DND-41 (cell line): ENCODE measurements at regions not wholly inside any gene's neighbourhood (a gene's known extent, or its start where the extent isn't known, plus 50 kb on each side); places are given as distances from the start of the nearest gene placed in this dataset.

ENCODE experiments used
- ATAC-seq: fragments of 200-7000 bp; cut with Tn5 transposase; 3 replicates; pipeline ENCODE4 v1.9.1; 2021; ENCODE audit warnings: low read depth; ENCODE audit not compliant: insufficient read depth
- DNase-seq: peaks from one replicate; pipeline ENCODE4 v3.0.0-alpha.2; 2020
- H2AFZ ChIP-seq: 2 replicates; pipeline ENCODE4 v1.6.0; 2012; ENCODE audit warnings: low read depth, low read length
- H3K27ac ChIP-seq: 2 replicates; pipeline ENCODE4 v1.5.1; 2012; ENCODE audit warnings: low read length, inconsistent platforms
- H3K27me3 ChIP-seq: fragments of 200-600 bp; sonication (generic); 2 replicates; pipeline ENCODE4 v1.6.0; 2012; ENCODE audit warnings: low read length, mild to moderate bottlenecking, inconsistent platforms; ENCODE audit not compliant: insufficient read depth, poor library complexity
- H3K36me3 ChIP-seq: 2 replicates; pipeline ENCODE4 v1.5.1; 2012; ENCODE audit warnings: low read length, inconsistent platforms; ENCODE audit not compliant: insufficient read depth
- H3K4me1 ChIP-seq: 2 replicates; pipeline ENCODE4 v1.5.1; 2012; ENCODE audit warnings: mild to moderate bottlenecking, low read length; ENCODE audit not compliant: insufficient read depth
- H3K4me2 ChIP-seq: 2 replicates; pipeline ENCODE4 v1.6.0; 2012; ENCODE audit warnings: mild to moderate bottlenecking, moderate library complexity, low read length, inconsistent platforms; ENCODE audit not compliant: insufficient read depth
- H3K4me3 ChIP-seq, 2 experiments: fragments of 200-600 bp in 1 of 2; shearing (Covaris generic) in 1 of 2; 2 replicates each; pipeline ENCODE4 v1.5.1; 2012 to 2016; ENCODE audit warnings: inconsistent platforms in 2 of 2, low read length in 2 of 2, mild to moderate bottlenecking in 2 of 2, low read depth in 1 of 2, moderate library complexity in 1 of 2
- H3K79me2 ChIP-seq: 2 replicates; pipeline ENCODE4 v1.6.0; 2012; ENCODE audit warnings: low read length, inconsistent platforms; ENCODE audit not compliant: insufficient read depth
- H3K9ac ChIP-seq: 2 replicates; pipeline ENCODE4 v1.6.0; 2012; ENCODE audit warnings: low read depth, mild to moderate bottlenecking, inconsistent platforms, low read length, moderate library complexity
- H3K9me3 ChIP-seq: 2 replicates; pipeline ENCODE4 v1.5.1; 2012; ENCODE audit warnings: low read length, moderate library complexity, mild to moderate bottlenecking, inconsistent platforms; ENCODE audit not compliant: insufficient read depth, severe bottlenecking
- H4K20me1 ChIP-seq: 2 replicates; pipeline ENCODE4 v1.6.0; 2012; ENCODE audit warnings: low read length; ENCODE audit not compliant: insufficient read depth
- EZH2 ChIP-seq: IDR thresholded peaks from 3 replicates; pipeline ENCODE4 v1.6.1; 2012; ENCODE audit warnings: borderline replicate concordance, low read depth, mild to moderate bottlenecking, moderate library complexity, low read length, inconsistent platforms; ENCODE audit not compliant: severe bottlenecking
- TF ChIP-seq, protein P1 (sequence below): IDR thresholded peaks from 2 replicates; pipeline ENCODE4 v1.5.1; 2012; ENCODE audit warnings: borderline replicate concordance, low read length, moderate library complexity, mild to moderate bottlenecking; ENCODE audit not compliant: poor library complexity, severe bottlenecking; ENCODE audit errors: extremely low read depth

DNA sequence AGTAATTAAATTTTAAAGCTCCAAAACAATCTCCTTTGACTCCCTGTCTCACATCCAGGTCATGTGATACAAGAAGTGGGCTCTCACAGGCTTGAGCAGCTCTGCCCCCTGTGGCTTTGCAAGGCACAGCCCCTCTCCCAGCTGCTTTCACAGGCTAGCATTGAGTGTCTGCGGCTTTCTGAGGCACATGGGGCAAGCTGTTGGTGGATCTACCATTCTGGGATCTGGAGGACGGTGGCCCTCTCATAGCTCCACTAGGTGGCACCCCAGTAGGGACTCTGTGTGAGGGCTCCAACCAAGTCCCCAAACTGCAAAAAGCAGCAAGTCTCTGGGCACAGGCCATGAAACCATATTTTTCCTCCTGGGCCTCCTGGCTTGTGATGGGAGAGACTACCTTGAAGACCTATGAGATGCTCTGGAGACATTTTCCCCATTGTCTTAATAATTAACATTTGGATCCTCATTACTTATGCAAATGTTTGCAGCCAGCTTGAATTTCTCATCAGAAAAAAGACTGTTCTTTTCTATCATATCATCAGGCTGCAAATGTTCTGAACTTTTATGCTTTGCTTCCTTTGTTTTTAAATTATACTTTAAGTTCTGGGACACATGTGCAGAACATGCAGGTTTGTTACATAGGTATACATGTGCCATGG lies 554.1 kb upstream of the OLFM3 start:
- Histone ChIP-seq H3K27me3 (no peaks in the 10 kb centered on the region), H3K9me3 (no peaks in the 10 kb centered on the region), H3K27ac (no peak overlapping the region), H3K4me2 (no peak overlapping the region), H2AFZ (no peak overlapping the region), H3K79me2 (no peaks in the 10 kb centered on the region), H3K9ac (no peak overlapping the region), H4K20me1 (no peaks in the 10 kb centered on the region), H3K4me1 (no peaks in the 10 kb centered on the region), H3K36me3 (no peaks in the 10 kb centered on the region), H3K4me3 (no peak overlapping the region)
- no peak for TF ChIP-seq EZH2
- TF ChIP-seq, protein P1, sequence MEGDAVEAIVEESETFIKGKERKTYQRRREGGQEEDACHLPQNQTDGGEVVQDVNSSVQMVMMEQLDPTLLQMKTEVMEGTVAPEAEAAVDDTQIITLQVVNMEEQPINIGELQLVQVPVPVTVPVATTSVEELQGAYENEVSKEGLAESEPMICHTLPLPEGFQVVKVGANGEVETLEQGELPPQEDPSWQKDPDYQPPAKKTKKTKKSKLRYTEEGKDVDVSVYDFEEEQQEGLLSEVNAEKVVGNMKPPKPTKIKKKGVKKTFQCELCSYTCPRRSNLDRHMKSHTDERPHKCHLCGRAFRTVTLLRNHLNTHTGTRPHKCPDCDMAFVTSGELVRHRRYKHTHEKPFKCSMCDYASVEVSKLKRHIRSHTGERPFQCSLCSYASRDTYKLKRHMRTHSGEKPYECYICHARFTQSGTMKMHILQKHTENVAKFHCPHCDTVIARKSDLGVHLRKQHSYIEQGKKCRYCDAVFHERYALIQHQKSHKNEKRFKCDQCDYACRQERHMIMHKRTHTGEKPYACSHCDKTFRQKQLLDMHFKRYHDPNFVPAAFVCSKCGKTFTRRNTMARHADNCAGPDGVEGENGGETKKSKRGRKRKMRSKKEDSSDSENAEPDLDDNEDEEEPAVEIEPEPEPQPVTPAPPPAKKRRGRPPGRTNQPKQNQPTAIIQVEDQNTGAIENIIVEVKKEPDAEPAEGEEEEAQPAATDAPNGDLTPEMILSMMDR = peak; percentile 57
- DNase-seq (peak; percentile 30), ATAC-seq (peak; percentile 67; the same call in 2 of the 3 replicates)

DNA sequence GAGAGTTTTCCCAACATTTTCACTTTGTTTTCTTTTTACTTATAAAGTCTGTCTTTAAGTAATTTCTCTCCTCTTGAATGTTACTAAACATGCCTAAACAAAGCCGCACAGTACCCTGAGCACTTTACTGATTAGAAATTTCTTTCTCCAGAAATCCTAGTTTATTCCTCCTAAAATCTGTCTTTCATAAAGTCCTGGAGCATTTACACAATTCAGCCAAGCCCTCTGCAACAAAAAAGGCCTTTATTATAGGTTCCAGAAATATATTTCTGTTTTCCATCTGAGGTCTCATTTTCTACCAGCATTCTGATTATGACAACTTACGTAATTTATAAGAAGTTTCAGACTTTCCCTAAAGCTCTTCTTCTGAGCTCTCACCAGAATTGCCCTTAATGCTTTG lies 549.5 kb upstream of the OLFM3 start:
- no peak overlapping the region for H3K27ac ChIP-seq
- no peaks in the 10 kb centered on the region for H3K36me3 ChIP-seq
- H3K4me2 ChIP-seq = no peak overlapping the region
- no peaks in the 10 kb centered on the region for H3K79me2 ChIP-seq
- ATAC-seq = no peak
- no peaks in the 10 kb centered on the region for H3K4me1 ChIP-seq
- no peak overlapping the region for H3K9ac ChIP-seq
- no peak overlapping the region for H3K4me3 ChIP-seq
- H3K27me3 ChIP-seq = no peaks in the 10 kb centered on the region
- TF ChIP-seq EZH2 = no peak
- TF ChIP-seq, protein P1 = no peak
- no peak for DNase-seq
- H2AFZ ChIP-seq = no peak overlapping the region
- H3K9me3 ChIP-seq = no peaks in the 10 kb centered on the region
- H4K20me1 ChIP-seq = no peaks in the 10 kb centered on the region

DNA sequence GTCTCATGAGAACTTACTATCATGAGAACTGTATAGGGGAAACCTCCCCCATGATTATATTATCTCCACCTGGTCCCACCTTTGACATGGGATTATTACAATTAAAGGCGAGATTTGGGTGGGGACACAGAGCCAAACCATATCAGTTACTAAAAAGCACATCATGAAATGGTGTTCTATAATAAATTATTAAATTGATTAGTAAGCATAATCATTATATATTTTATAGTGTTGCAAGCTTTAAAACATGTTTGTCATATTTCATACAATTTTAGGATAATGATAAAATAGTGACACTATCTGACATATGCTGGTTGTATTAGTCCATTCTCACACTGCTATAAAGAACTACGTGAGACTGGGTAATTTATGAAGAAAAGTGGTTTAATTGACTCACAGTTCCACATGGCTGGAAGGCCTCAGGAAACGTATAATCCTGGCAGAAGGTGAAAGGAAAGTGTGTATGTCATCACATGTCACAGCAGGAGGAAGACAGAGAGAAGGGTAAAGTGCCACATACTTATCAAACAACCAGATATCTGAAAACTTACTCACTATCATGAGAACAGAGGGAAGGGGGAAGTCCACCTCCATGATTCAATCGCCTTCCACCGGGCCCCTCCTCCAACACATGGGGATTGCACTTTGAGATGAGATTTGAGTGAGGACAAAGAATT lies 539.2 kb upstream of the OLFM3 start:
- Histone ChIP-seq H4K20me1 (no peaks in the 10 kb centered on the region), H3K4me3 (no peak overlapping the region), H3K9me3 (no peaks in the 10 kb centered on the region), H3K9ac (no peak overlapping the region), H3K27ac (no peak overlapping the region), H3K4me1 (no peaks in the 10 kb centered on the region), H3K4me2 (no peak overlapping the region), H3K79me2 (no peaks in the 10 kb centered on the region), H3K36me3 (no peaks in the 10 kb centered on the region), H2AFZ (no peak overlapping the region), H3K27me3 (no peaks in the 10 kb centered on the region)
- TF ChIP-seq, protein P1 = no peak
- TF ChIP-seq EZH2 = no peak
- no peak for ATAC-seq
- no peak for DNase-seq

DNA sequence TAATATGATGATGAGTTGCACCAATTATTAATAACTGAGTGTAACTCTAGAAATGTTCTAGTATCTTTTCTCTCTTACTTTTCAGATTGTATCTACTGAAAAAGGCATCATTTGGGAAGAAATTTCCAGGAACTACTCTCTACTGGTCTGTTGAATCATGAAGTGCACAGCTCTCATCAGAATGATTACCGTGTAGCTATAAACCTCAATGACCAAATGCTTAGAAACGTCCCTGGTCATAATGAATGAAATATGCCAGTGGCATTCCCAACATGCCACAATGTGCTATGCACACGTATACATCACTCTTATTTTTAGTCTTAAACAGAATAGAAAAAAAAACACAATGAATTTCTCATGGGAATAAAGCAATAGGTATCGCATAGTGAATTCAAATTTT lies 534.3 kb upstream of the OLFM3 start:
- H4K20me1 ChIP-seq = no peaks in the 10 kb centered on the region
- H3K4me3 ChIP-seq = no peak overlapping the region
- no peaks in the 10 kb centered on the region for H3K4me1 ChIP-seq
- ATAC-seq (no peak), DNase-seq (no peak)
- TF ChIP-seq, protein P1 = no peak
- no peak for TF ChIP-seq EZH2
- no peak overlapping the region for H3K27ac ChIP-seq
- H3K4me2 ChIP-seq = no peak overlapping the region
- no peak overlapping the region for H3K9ac ChIP-seq
- no peaks in the 10 kb centered on the region for H3K79me2 ChIP-seq
- no peaks in the 10 kb centered on the region for H3K9me3 ChIP-seq
- no peaks in the 10 kb centered on the region for H3K27me3 ChIP-seq
- H2AFZ ChIP-seq = no peak overlapping the region
- H3K36me3 ChIP-seq = no peaks in the 10 kb centered on the region
